Breast epithelium (tissue), 4 donors: ENCODE measurements at regions not wholly inside any gene's neighbourhood (a gene's known extent, or its start where the extent isn't known, plus 50 kb on each side); places are given as distances from the start of the nearest gene placed in this dataset.

Experiments
- DNase-seq, 2 donors: peaks; one replicate each; pipeline ENCODE4 v3.0.0-alpha.2; 2019; ENCODE audit warnings: low spot score in 2 of 2
- H3K27ac ChIP-seq, 2 donors: fragments of 200-600 bp; sonication (generic) in 1 of 2; one replicate each; pipeline ENCODE4 v1.5.1; 2016 to 2019; ENCODE audit warnings: mild to moderate bottlenecking in 1 of 2
- H3K27me3 ChIP-seq, 2 donors: fragments of 200-600 bp; sonication (generic) in 1 of 2; one replicate each; pipeline versions ENCODE4 v1.5.1 to v1.6.0; 2017 to 2019; ENCODE audit warnings: control low read depth in 1 of 2, mild to moderate bottlenecking in 1 of 2
- H3K36me3 ChIP-seq: fragments of 200-600 bp; one replicate; pipeline ENCODE4 v1.5.1; 2019
- H3K4me1 ChIP-seq, 2 donors: fragments of 200-600 bp; sonication (generic); one replicate each; pipeline ENCODE4 v1.5.1; 2016 to 2019; ENCODE audit warnings: control low read depth in 1 of 2
- H3K4me3 ChIP-seq, 3 donors: fragments of 200-600 bp; sonication (generic); 1 replicate in 2 of 3; 2 replicates in 1 of 3; pipeline ENCODE4 v1.5.1; 2016 to 2019; ENCODE audit warnings: mild to moderate bottlenecking in 3 of 3, moderate library complexity in 2 of 3
- H3K9me3 ChIP-seq, 2 donors: fragments of 200-600 bp; sonication (generic) in 1 of 2; one replicate each; pipeline ENCODE4 v1.5.1; 2016 to 2019; ENCODE audit warnings: control low read depth in 1 of 2
- CTCF ChIP-seq, 3 donors: fragments of 450-650 bp; IDR thresholded peaks; one replicate each; pipeline ENCODE4 v1.5.1; 2016 to 2017; ENCODE audit warnings: antibody characterized with exemption in 3 of 3, mild to moderate bottlenecking in 3 of 3, moderate library complexity in 3 of 3
- POLR2A ChIP-seq: fragments of 450-650 bp; IDR thresholded peaks from one replicate; pipeline ENCODE4 v1.6.1; 2016; ENCODE audit warnings: antibody characterized with exemption, mild to moderate bottlenecking, moderate library complexity
- POLR2AphosphoS5 ChIP-seq, 3 donors: sonication (generic); formaldehyde crosslinking; IDR thresholded peaks; one replicate each; pipeline ENCODE4 v1.6.1; 2017; ENCODE audit warnings: antibody characterized with exemption in 3 of 3
- intact Hi-C: fragments of 100-400 bp; cut with DNase I; formaldehyde crosslinking; loops from one replicate; pipeline ENCODE4 v1.15.1; 2023; ENCODE audit warnings: low total_unique reads

GRCh38 chr22:22143448-22143847 is 101.1 kb upstream of the VPREB1 start:
- H3K27ac ChIP-seq, result no peak overlapping the region
- no peaks in the 10 kb centered on the region for H3K36me3 ChIP-seq
- H3K9me3 ChIP-seq, result no peaks in the 10 kb centered on the region
- no peak overlapping the region for H3K4me3 ChIP-seq
- intact Hi-C loops, result no loop called here
- H3K27me3 ChIP-seq, result peaks cover 0 to 17% of the 10 kb centered on the region in 2 donors
- no peak for DNase-seq
- no peaks in the 10 kb centered on the region for H3K4me1 ChIP-seq
- TF ChIP-seq POLR2A, result no peak
- no peak for TF ChIP-seq POLR2AphosphoS5 (IDR thresholded peaks at IDR 0.05)
- no peak for TF ChIP-seq CTCF (IDR thresholded peaks at IDR 0.05)

GRCh38 chr22:22142661-22143060 is 101.9 kb upstream of the VPREB1 start:
- no peaks in the 10 kb centered on the region for H3K9me3 ChIP-seq
- TF ChIP-seq POLR2A (no peak), CTCF (IDR thresholded peaks at IDR 0.05) (no peak), POLR2AphosphoS5 (IDR thresholded peaks at IDR 0.05) (no peak)
- no peak overlapping the region for H3K27ac ChIP-seq
- no peaks in the 10 kb centered on the region for H3K4me1 ChIP-seq
- no peaks in the 10 kb centered on the region for H3K36me3 ChIP-seq
- intact Hi-C loops, result no loop called here
- no peak for DNase-seq
- no peak overlapping the region for H3K4me3 ChIP-seq
- H3K27me3 ChIP-seq, result peaks cover 0 to 14% of the 10 kb centered on the region in 2 donors

GRCh38 chr22:22141771-22142591 is 102.6 kb upstream of the VPREB1 start:
- Histone ChIP-seq H3K27ac (no peak overlapping the region), H3K27me3 (peaks cover 0 to 14% of the 10 kb centered on the region in 2 donors), H3K4me1 (no peaks in the 10 kb centered on the region), H3K36me3 (no peaks in the 10 kb centered on the region), H3K4me3 (no peak overlapping the region), H3K9me3 (no peaks in the 10 kb centered on the region)
- TF ChIP-seq POLR2AphosphoS5 (IDR thresholded peaks at IDR 0.05) (no peak), CTCF (IDR thresholded peaks at IDR 0.05) (no peak), POLR2A (no peak)
- no peak for DNase-seq
- intact Hi-C loops, result no loop called here

- Histone ChIP-seq H3K4me3 (no peak overlapping the region), H3K4me1 (no peaks in the 10 kb centered on the region), H3K27me3 (peaks cover 0 to 11% of the 10 kb centered on the region in 2 donors), H3K27ac (no peak overlapping the region), H3K9me3 (no peaks in the 10 kb centered on the region), H3K36me3 (no peaks in the 10 kb centered on the region)
- TF ChIP-seq CTCF (IDR thresholded peaks at IDR 0.05), result no peak
- TF ChIP-seq POLR2AphosphoS5 (IDR thresholded peaks at IDR 0.05), result no peak
- no peak for TF ChIP-seq POLR2A
- no peak for DNase-seq
- intact Hi-C loops, result no loop called here
Observed at GRCh38 chr22:22141031-22141430, 103.6 kb upstream of the VPREB1 start.

GRCh38 chr22:22139364-22139763 is 105.2 kb upstream of the VPREB1 start:
- Histone ChIP-seq H3K4me3 (no peak overlapping the region), H3K36me3 (no peaks in the 10 kb centered on the region), H3K4me1 (no peaks in the 10 kb centered on the region), H3K9me3 (no peaks in the 10 kb centered on the region), H3K27me3 (peaks cover 0 to 8% of the 10 kb centered on the region in 2 donors), H3K27ac (no peak overlapping the region)
- TF ChIP-seq POLR2AphosphoS5 (IDR thresholded peaks at IDR 0.05), result no peak
- no peak for TF ChIP-seq CTCF (IDR thresholded peaks at IDR 0.05)
- TF ChIP-seq POLR2A, result no peak
- DNase-seq, result no peak
- intact Hi-C loops, result no loop called here
